Gastroesophageal sphincter (tissue), 3 donors: ENCODE measurements at regions not wholly inside any gene's neighbourhood (a gene's known extent, or its start where the extent isn't known, plus 50 kb on each side); places are given as distances from the start of the nearest gene placed in this dataset.

ENCODE experiments used
- EP300 ChIP-seq: sonication (generic); formaldehyde crosslinking; IDR thresholded peaks from one replicate; pipeline ENCODE4 v1.6.1; 2017; ENCODE audit warnings: antibody characterized with exemption, mild to moderate bottlenecking
- POLR2A ChIP-seq, 2 donors: fragments of 450-650 bp; IDR thresholded peaks; one replicate each; pipeline ENCODE4 v1.6.1; 2017; ENCODE audit warnings: antibody characterized with exemption in 2 of 2, mild to moderate bottlenecking in 2 of 2, moderate library complexity in 1 of 2
- POLR2AphosphoS5 ChIP-seq: sonication (generic); formaldehyde crosslinking; IDR thresholded peaks from one replicate; pipeline ENCODE4 v1.6.1; 2017; ENCODE audit warnings: antibody characterized with exemption
- TF ChIP-seq, protein P1 (sequence below), 4 experiments: fragments of 200-600 bp in 2 of 4; fragments of 450-650 bp in 2 of 4; sonication (generic) in 1 of 4; IDR thresholded peaks; one replicate each; pipeline ENCODE4 v1.5.1; 2017 to 2019; ENCODE audit warnings: antibody characterized with exemption in 4 of 4, mild to moderate bottlenecking in 2 of 4, moderate library complexity in 2 of 4

DNA sequence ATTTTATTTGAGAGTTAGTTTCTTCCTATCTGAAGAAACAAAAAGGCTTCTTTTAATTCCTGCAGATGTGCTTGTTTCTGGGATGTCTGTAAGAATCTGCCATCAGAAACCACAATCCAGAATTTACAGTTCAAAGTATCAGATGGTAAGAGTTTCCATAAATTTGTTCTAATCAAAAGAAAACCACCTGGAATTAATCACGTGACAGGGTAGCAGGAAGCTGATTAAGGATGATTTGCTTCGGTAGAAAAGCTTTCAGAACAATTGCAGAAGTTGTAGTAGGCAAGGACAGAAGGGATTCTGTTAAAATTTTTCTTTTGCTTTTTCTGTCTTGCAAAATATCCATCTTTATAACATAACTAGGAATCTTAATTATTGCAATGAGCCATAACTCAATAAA, 1975.1 kb upstream of the AGA start:
- TF ChIP-seq, protein P1, sequence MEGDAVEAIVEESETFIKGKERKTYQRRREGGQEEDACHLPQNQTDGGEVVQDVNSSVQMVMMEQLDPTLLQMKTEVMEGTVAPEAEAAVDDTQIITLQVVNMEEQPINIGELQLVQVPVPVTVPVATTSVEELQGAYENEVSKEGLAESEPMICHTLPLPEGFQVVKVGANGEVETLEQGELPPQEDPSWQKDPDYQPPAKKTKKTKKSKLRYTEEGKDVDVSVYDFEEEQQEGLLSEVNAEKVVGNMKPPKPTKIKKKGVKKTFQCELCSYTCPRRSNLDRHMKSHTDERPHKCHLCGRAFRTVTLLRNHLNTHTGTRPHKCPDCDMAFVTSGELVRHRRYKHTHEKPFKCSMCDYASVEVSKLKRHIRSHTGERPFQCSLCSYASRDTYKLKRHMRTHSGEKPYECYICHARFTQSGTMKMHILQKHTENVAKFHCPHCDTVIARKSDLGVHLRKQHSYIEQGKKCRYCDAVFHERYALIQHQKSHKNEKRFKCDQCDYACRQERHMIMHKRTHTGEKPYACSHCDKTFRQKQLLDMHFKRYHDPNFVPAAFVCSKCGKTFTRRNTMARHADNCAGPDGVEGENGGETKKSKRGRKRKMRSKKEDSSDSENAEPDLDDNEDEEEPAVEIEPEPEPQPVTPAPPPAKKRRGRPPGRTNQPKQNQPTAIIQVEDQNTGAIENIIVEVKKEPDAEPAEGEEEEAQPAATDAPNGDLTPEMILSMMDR (IDR thresholded peaks at IDR 0.05), result no peak
- TF ChIP-seq EP300, result no peak
- TF ChIP-seq POLR2A (IDR thresholded peaks at IDR 0.05), result no peak
- TF ChIP-seq POLR2AphosphoS5, result no peak
